Liver (tissue), 3 donors: ENCODE measurements at regions not wholly inside any gene's neighbourhood (a gene's known extent, or its start where the extent isn't known, plus 50 kb on each side); places are given as distances from the start of the nearest gene placed in this dataset.

Experiments used
- EGR1 ChIP-seq, 2 donors: IDR thresholded peaks; 2 replicates each; pipeline ENCODE4 v1.6.1; 2016 to 2018; ENCODE audit warnings: antibody characterized with exemption in 2 of 2, low read depth in 2 of 2
- GABPA ChIP-seq, 2 donors: IDR thresholded peaks in 1 of 2; conservative IDR thresholded peaks in 1 of 2; 2 replicates each; pipeline ENCODE4 v1.6.1; 2016; ENCODE audit warnings: antibody characterized with exemption in 2 of 2, mild to moderate bottlenecking in 1 of 2, moderate library complexity in 1 of 2
- HNF4A ChIP-seq, 2 donors: conservative IDR thresholded peaks; 2 replicates each; pipeline ENCODE4 v1.6.1; 2016; ENCODE audit warnings: antibody characterized with exemption in 2 of 2, mild to moderate bottlenecking in 2 of 2
- JUND ChIP-seq, 2 donors: IDR thresholded peaks; 2 replicates each; pipeline ENCODE4 v1.6.1; 2016; ENCODE audit warnings: antibody characterized with exemption in 2 of 2
- NR2F2 ChIP-seq: IDR thresholded peaks from 2 replicates; pipeline ENCODE4 v1.6.1; 2016; ENCODE audit warnings: antibody characterized with exemption
- RXRA ChIP-seq, 2 donors: IDR thresholded peaks; 2 replicates each; pipeline ENCODE4 v1.6.1; 2017 to 2018; ENCODE audit warnings: antibody characterized with exemption in 2 of 2, mild to moderate bottlenecking in 1 of 2
- SP1 ChIP-seq: IDR thresholded peaks from 2 replicates; pipeline ENCODE4 v1.6.1; 2018; ENCODE audit warnings: antibody characterized with exemption, mild to moderate bottlenecking
- TF ChIP-seq, protein P1 (sequence below): fragments of 150-350 bp; IDR thresholded peaks from 2 replicates; pipeline ENCODE4 v1.5.1; 2017; ENCODE audit warnings: improper control_type of control experiment, low read depth, low read length; ENCODE audit not compliant: missing input control
- TF ChIP-seq, protein P2 (sequence below): IDR thresholded peaks from 2 replicates; pipeline ENCODE4 v1.6.1; 2016; ENCODE audit warnings: antibody characterized with exemption
- TF ChIP-seq, protein P3 (sequence below): IDR thresholded peaks from 2 replicates; pipeline ENCODE4 v1.6.1; 2016; ENCODE audit warnings: antibody characterized with exemption
- TF ChIP-seq, protein P4 (sequence below): IDR thresholded peaks from 2 replicates; pipeline ENCODE4 v1.6.1; 2016; ENCODE audit warnings: antibody characterized with exemption
- TF ChIP-seq, protein P5 (sequence below): IDR thresholded peaks from 2 replicates; pipeline ENCODE4 v1.6.1; 2016; ENCODE audit warnings: antibody characterized with exemption, mild to moderate bottlenecking
- donor health status: healthy.
- donor health status: healthy.

DNA sequence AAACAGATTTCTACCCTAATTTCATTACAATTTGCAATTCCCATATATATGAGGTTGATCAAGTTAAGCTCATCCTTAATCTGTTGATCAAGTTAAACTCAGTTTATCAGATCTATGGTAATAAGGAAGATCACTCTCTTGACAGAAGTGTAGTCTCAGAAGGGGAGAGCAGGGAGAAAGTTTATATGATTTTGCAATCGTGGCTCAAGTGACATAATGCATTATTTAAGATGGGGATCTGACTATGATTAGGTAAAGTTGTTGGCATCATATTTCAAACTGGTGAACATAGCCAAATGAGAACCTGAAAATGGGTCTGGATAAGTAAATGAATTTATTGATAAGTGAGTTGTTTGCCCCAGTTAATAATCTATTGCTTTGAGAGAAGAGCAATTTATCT, 995.3 kb downstream of the OTOL1 start:
- TF ChIP-seq, protein P1, sequence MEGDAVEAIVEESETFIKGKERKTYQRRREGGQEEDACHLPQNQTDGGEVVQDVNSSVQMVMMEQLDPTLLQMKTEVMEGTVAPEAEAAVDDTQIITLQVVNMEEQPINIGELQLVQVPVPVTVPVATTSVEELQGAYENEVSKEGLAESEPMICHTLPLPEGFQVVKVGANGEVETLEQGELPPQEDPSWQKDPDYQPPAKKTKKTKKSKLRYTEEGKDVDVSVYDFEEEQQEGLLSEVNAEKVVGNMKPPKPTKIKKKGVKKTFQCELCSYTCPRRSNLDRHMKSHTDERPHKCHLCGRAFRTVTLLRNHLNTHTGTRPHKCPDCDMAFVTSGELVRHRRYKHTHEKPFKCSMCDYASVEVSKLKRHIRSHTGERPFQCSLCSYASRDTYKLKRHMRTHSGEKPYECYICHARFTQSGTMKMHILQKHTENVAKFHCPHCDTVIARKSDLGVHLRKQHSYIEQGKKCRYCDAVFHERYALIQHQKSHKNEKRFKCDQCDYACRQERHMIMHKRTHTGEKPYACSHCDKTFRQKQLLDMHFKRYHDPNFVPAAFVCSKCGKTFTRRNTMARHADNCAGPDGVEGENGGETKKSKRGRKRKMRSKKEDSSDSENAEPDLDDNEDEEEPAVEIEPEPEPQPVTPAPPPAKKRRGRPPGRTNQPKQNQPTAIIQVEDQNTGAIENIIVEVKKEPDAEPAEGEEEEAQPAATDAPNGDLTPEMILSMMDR = no peak
- no peak for TF ChIP-seq RXRA (IDR thresholded peaks at IDR 0.05)
- TF ChIP-seq, protein P2, sequence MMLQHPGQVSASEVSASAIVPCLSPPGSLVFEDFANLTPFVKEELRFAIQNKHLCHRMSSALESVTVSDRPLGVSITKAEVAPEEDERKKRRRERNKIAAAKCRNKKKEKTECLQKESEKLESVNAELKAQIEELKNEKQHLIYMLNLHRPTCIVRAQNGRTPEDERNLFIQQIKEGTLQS = no peak
- TF ChIP-seq, protein P3, sequence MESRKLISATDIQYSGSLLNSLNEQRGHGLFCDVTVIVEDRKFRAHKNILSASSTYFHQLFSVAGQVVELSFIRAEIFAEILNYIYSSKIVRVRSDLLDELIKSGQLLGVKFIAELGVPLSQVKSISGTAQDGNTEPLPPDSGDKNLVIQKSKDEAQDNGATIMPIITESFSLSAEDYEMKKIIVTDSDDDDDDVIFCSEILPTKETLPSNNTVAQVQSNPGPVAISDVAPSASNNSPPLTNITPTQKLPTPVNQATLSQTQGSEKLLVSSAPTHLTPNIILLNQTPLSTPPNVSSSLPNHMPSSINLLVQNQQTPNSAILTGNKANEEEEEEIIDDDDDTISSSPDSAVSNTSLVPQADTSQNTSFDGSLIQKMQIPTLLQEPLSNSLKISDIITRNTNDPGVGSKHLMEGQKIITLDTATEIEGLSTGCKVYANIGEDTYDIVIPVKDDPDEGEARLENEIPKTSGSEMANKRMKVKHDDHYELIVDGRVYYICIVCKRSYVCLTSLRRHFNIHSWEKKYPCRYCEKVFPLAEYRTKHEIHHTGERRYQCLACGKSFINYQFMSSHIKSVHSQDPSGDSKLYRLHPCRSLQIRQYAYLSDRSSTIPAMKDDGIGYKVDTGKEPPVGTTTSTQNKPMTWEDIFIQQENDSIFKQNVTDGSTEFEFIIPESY = no peak
- no peak for TF ChIP-seq NR2F2
- no peak for TF ChIP-seq HNF4A (conservative IDR thresholded peaks at IDR 0.05)
- TF ChIP-seq, protein P4, sequence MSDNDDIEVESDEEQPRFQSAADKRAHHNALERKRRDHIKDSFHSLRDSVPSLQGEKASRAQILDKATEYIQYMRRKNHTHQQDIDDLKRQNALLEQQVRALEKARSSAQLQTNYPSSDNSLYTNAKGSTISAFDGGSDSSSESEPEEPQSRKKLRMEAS = no peak
- TF ChIP-seq JUND (IDR thresholded peaks at IDR 0.05) = no peak
- TF ChIP-seq EGR1 (IDR thresholded peaks at IDR 0.05; ENCODE audit: low read depth in 2 of 2) = no peak
- TF ChIP-seq SP1 = no peak
- TF ChIP-seq, protein P5, sequence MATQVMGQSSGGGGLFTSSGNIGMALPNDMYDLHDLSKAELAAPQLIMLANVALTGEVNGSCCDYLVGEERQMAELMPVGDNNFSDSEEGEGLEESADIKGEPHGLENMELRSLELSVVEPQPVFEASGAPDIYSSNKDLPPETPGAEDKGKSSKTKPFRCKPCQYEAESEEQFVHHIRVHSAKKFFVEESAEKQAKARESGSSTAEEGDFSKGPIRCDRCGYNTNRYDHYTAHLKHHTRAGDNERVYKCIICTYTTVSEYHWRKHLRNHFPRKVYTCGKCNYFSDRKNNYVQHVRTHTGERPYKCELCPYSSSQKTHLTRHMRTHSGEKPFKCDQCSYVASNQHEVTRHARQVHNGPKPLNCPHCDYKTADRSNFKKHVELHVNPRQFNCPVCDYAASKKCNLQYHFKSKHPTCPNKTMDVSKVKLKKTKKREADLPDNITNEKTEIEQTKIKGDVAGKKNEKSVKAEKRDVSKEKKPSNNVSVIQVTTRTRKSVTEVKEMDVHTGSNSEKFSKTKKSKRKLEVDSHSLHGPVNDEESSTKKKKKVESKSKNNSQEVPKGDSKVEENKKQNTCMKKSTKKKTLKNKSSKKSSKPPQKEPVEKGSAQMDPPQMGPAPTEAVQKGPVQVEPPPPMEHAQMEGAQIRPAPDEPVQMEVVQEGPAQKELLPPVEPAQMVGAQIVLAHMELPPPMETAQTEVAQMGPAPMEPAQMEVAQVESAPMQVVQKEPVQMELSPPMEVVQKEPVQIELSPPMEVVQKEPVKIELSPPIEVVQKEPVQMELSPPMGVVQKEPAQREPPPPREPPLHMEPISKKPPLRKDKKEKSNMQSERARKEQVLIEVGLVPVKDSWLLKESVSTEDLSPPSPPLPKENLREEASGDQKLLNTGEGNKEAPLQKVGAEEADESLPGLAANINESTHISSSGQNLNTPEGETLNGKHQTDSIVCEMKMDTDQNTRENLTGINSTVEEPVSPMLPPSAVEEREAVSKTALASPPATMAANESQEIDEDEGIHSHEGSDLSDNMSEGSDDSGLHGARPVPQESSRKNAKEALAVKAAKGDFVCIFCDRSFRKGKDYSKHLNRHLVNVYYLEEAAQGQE = no peak
- TF ChIP-seq GABPA (IDR thresholded peaks at IDR 0.05 in 1 of 2, conservative IDR thresholded peaks at IDR 0.05 in 1 of 2) = no peak
